ENCODE measurements at regions not wholly inside any gene's neighbourhood (a gene's known extent, or its start where the extent isn't known, plus 50 kb on each side); places are given as distances from the start of the nearest gene placed in this dataset.

- no peak for TF ChIP-seq CTCF (IDR thresholded peaks at IDR 0.05)
- H3K4me1 ChIP-seq (ENCODE audit: control insufficient read depth in 1 of 2, low read depth in 2 of 2) = no peaks in the 10 kb centered on the region
- H3K27ac ChIP-seq = no peak overlapping the region
- no peaks in the 10 kb centered on the region for H3K36me3 ChIP-seq
- H3K4me3 ChIP-seq = no peak overlapping the region
- ATAC-seq (ENCODE audit: insufficient number of reproducible peaks, low FRiP score, low read depth) (no peak), DNase-seq (ENCODE audit: low spot score) (no peak)
- no peaks in the 10 kb centered on the region for H3K27me3 ChIP-seq (replicated peaks; ENCODE audit: insufficient read depth)
- H3K9me3 ChIP-seq = no peaks in the 10 kb centered on the region
Observed at GRCh38 chr14:26143057-26143456, 454.8 kb downstream of the NOVA1 start.

DNA sequence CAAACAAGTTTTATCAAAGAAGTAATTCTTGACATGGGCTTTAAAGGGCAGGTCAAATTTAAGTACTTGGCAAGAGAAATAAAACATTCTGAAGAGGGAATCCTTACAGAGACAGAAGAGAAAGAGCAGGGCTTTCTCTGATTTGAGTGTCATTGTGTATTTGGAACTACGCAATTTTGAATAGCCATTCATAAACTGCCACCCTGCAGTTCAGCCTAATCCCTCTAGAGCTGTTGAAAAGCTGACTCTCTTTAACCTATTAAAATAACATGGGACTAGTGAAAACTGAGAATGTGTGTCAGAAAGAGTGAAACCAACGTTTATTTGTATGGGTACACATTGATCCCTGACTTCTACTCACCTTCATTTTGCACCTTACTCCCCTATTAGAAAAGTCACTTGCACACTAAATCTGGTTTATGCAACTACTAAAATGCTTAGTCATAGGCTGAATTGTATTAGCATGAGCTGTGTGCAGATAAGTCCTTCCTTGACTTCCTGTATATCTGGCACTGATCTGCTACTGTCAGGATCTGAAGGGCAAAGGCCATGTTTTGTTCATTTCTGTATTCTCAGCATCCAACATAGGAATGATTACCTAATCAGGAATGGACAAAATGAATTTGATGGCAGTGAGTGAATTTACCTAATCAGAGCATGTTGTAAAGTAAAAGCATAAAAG lies 458.9 kb downstream of the NOVA1 start:
- ATAC-seq (ENCODE audit: insufficient number of reproducible peaks, low FRiP score, low read depth) = no peak
- Histone ChIP-seq H3K27me3 (replicated peaks; ENCODE audit: insufficient read depth) (no peaks in the 10 kb centered on the region), H3K4me1 (ENCODE audit: control insufficient read depth in 1 of 2, low read depth in 2 of 2) (no peaks in the 10 kb centered on the region), H3K9me3 (no peaks in the 10 kb centered on the region), H3K36me3 (no peaks in the 10 kb centered on the region), H3K27ac (no peak overlapping the region), H3K4me3 (no peak overlapping the region)
- TF ChIP-seq CTCF (IDR thresholded peaks at IDR 0.05) = no peak
- DNase-seq (ENCODE audit: low spot score) = no peak

DNA sequence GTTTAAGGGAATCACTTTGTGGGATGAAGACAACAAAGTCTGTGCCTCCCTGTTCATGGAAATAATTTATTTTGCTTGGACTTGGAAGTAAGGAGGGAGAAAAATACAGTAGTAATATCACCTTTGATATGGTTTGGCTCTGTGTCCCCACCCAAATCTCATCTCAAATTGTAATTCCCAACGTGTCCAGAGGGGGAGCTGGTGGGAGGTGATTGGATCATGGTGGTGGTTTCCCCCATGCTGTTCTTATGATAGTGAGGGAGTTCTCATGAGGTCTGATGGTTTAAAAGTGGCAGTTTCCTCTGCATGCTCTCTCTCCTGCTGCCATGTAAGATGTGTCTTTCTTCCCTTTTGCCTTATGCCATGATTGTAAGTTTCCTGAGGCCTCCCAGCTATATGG lies 460.7 kb downstream of the NOVA1 start:
- DNase-seq (ENCODE audit: low spot score) (no peak), ATAC-seq (ENCODE audit: insufficient number of reproducible peaks, low FRiP score, low read depth) (no peak)

GRCh38 chr14:26132061-26132645 lies 465.7 kb downstream of the NOVA1 start:
- H3K4me3 ChIP-seq = no peak overlapping the region
- no peaks in the 10 kb centered on the region for H3K36me3 ChIP-seq
- no peaks in the 10 kb centered on the region for H3K4me1 ChIP-seq (ENCODE audit: control insufficient read depth in 1 of 2, low read depth in 2 of 2)
- H3K27me3 ChIP-seq (replicated peaks; ENCODE audit: insufficient read depth) = no peaks in the 10 kb centered on the region
- TF ChIP-seq CTCF (IDR thresholded peaks at IDR 0.05) = no peak
- no peaks in the 10 kb centered on the region for H3K9me3 ChIP-seq
- ATAC-seq (ENCODE audit: insufficient number of reproducible peaks, low FRiP score, low read depth) (no peak), DNase-seq (ENCODE audit: low spot score) (no peak)
- H3K27ac ChIP-seq = no peak overlapping the region

More for the DNA sequence above, 460.7 kb downstream of the NOVA1 start:
- Histone ChIP-seq H3K27ac (no peak overlapping the region), H3K27me3 (replicated peaks; ENCODE audit: insufficient read depth) (no peaks in the 10 kb centered on the region), H3K9me3 (no peaks in the 10 kb centered on the region), H3K4me1 (ENCODE audit: control insufficient read depth in 1 of 2, low read depth in 2 of 2) (no peaks in the 10 kb centered on the region), H3K4me3 (no peak overlapping the region), H3K36me3 (no peaks in the 10 kb centered on the region)
- no peak for TF ChIP-seq CTCF (IDR thresholded peaks at IDR 0.05)

GRCh38 chr14:26130690-26131089 lies 467.1 kb downstream of the NOVA1 start:
- ATAC-seq (ENCODE audit: insufficient number of reproducible peaks, low FRiP score, low read depth) (no peak), DNase-seq (ENCODE audit: low spot score) (no peak)
- H3K4me3 ChIP-seq = no peak overlapping the region
- H3K4me1 ChIP-seq (ENCODE audit: control insufficient read depth in 1 of 2, low read depth in 2 of 2) = no peaks in the 10 kb centered on the region
- TF ChIP-seq CTCF (IDR thresholded peaks at IDR 0.05) = no peak
- H3K9me3 ChIP-seq = no peaks in the 10 kb centered on the region
- H3K27me3 ChIP-seq (replicated peaks; ENCODE audit: insufficient read depth) = no peaks in the 10 kb centered on the region
- H3K27ac ChIP-seq = no peak overlapping the region
- no peaks in the 10 kb centered on the region for H3K36me3 ChIP-seq
